IMR-90 (cell line): ENCODE measurements at regions not wholly inside any gene's neighbourhood (a gene's known extent, or its start where the extent isn't known, plus 50 kb on each side); places are given as distances from the start of the nearest gene placed in this dataset.

ENCODE experiments used
- ATAC-seq: fragments of 200-7000 bp; cut with Tn5 transposase; 2 replicates; pipeline ENCODE4 v1.9.1; 2020; ENCODE audit warnings: low read depth, mild to moderate bottlenecking, moderate library complexity
- BruUV-seq: library from RNA; stranded (reverse); fragments of 400-500 nt; replicated peaks from 2 replicates; lab custom pipeline; 2021; lab: Mats Ljungman, UMichigan
- CTCF ChIA-PET: fragments of 300-600 bp; formaldehyde crosslinking; extraction: SDS; loops from one replicate; lab custom pipeline; 2021; ENCODE audit warnings: antibody characterized with exemption; lab: Yijun Ruan, JAX
- POLR2A ChIA-PET: fragments of 300-600 bp; sonication (Branson Sonifier 250); formaldehyde crosslinking; loops from one replicate; lab custom pipeline; 2022; ENCODE audit warnings: antibody characterized with exemption; ENCODE audit not compliant: unreplicated experiment; lab: Charles Lee
- DNase-seq: peaks from one replicate; pipeline ENCODE4 v3.0.0; 2013
- H2AFZ ChIP-seq: replicated peaks from 2 replicates; pipeline ENCODE3; 2013; ENCODE audit warnings: low read length, mild to moderate bottlenecking; ENCODE audit not compliant: poor library complexity
- H2AK5ac ChIP-seq: 2 replicates; pipeline ENCODE4 v1.6.1; 2013; ENCODE audit warnings: low read depth, low read length, inconsistent platforms
- H2AK9ac ChIP-seq: replicated peaks from 2 replicates; pipeline ENCODE3; 2013; ENCODE audit warnings: mild to moderate bottlenecking, low read depth, low read length, moderate library complexity; ENCODE audit not compliant: poor library complexity
- H2BK120ac ChIP-seq: 2 replicates; pipeline ENCODE4 v1.6.1; 2013; ENCODE audit warnings: low read depth, low read length, inconsistent platforms
- H2BK15ac ChIP-seq: 3 replicates; pipeline ENCODE4 v1.6.1; 2013; ENCODE audit warnings: low read depth, low read length, inconsistent platforms
- H2BK20ac ChIP-seq: 2 replicates; pipeline ENCODE4 v1.6.1; 2013; ENCODE audit warnings: low read depth, mild to moderate bottlenecking, inconsistent platforms, low read length, moderate library complexity
- H2BK5ac ChIP-seq: 2 replicates; pipeline ENCODE4 v1.6.1; 2013; ENCODE audit warnings: mild to moderate bottlenecking, low read depth, low read length, inconsistent platforms; ENCODE audit not compliant: poor library complexity, severe bottlenecking
- H3K14ac ChIP-seq: replicated peaks from 2 replicates; pipeline ENCODE4 v1.6.1; 2013; ENCODE audit warnings: low read depth, low read length, inconsistent platforms
- H3K18ac ChIP-seq: 2 replicates; pipeline ENCODE4 v1.6.1; 2013; ENCODE audit warnings: low read depth, low read length, control low read depth
- H3K23ac ChIP-seq: 2 replicates; pipeline ENCODE4 v1.6.1; 2013; ENCODE audit warnings: low read depth, low read length, inconsistent platforms
- H3K27ac ChIP-seq: 2 replicates; pipeline ENCODE4 v1.5.1; 2013; ENCODE audit warnings: mild to moderate bottlenecking, control low read depth, low read length; ENCODE audit not compliant: insufficient read depth
- H3K27me3 ChIP-seq: 2 replicates; pipeline ENCODE4 v1.6.1; 2013; ENCODE audit warnings: low read length; ENCODE audit not compliant: control insufficient read depth, insufficient read depth
- H3K36me3 ChIP-seq: 2 replicates; pipeline ENCODE4 v1.6.1; 2013; ENCODE audit warnings: low read length, mixed read lengths; ENCODE audit not compliant: control insufficient read depth, insufficient read depth
- H3K4ac ChIP-seq: 2 replicates; pipeline ENCODE4 v1.6.1; 2013; ENCODE audit warnings: low read depth, low read length, inconsistent platforms
- H3K4me1 ChIP-seq: 2 replicates; pipeline ENCODE4 v1.6.1; 2013; ENCODE audit warnings: low read length, mixed read lengths; ENCODE audit not compliant: control insufficient read depth, insufficient read depth
- H3K4me2 ChIP-seq: 2 replicates; pipeline ENCODE4 v1.6.1; 2013; ENCODE audit warnings: low read depth, mild to moderate bottlenecking, control low read depth, low read length, moderate library complexity
- H3K4me3 ChIP-seq: 2 replicates; pipeline ENCODE4 v1.5.1; 2013; ENCODE audit warnings: low read depth, mild to moderate bottlenecking, control low read depth, low read length, moderate library complexity; ENCODE audit not compliant: insufficient read depth
- H3K56ac ChIP-seq: 2 replicates; pipeline ENCODE4 v1.6.1; 2013; ENCODE audit warnings: low read length, inconsistent platforms; ENCODE audit not compliant: insufficient read depth; ENCODE audit errors: extremely low read depth
- H3K79me1 ChIP-seq, 2 experiments: 2 replicates each; pipeline ENCODE4 v1.6.1; 2013; ENCODE audit warnings: low read length in 2 of 2, inconsistent platforms in 1 of 2, low read depth in 1 of 2
- H3K9ac ChIP-seq: 2 replicates; pipeline ENCODE4 v1.6.1; 2013; ENCODE audit warnings: low read depth, low read length, control low read depth
- H3K9me1 ChIP-seq: 2 replicates; pipeline ENCODE4 v1.6.1; 2013; ENCODE audit warnings: low read length, inconsistent platforms; ENCODE audit not compliant: insufficient read depth
- H3K9me3 ChIP-seq: 2 replicates; pipeline ENCODE4 v1.6.1; 2013; ENCODE audit warnings: low read length; ENCODE audit not compliant: control insufficient read depth, insufficient read depth
- H4K20me1 ChIP-seq: 2 replicates; pipeline ENCODE4 v1.6.1; 2013; ENCODE audit warnings: low read length, inconsistent platforms; ENCODE audit not compliant: insufficient read depth
- H4K5ac ChIP-seq: 2 replicates; pipeline ENCODE4 v1.6.1; 2013; ENCODE audit warnings: mild to moderate bottlenecking, low read depth, low read length, control low read depth
- H4K8ac ChIP-seq, 2 experiments: 2 replicates each; pipeline ENCODE4 v1.6.1; 2013; ENCODE audit warnings: low read depth in 2 of 2, low read length in 2 of 2, control low read depth in 1 of 2, inconsistent platforms in 1 of 2
- H4K91ac ChIP-seq: 2 replicates; pipeline ENCODE4 v1.6.1; 2013; ENCODE audit warnings: low read depth, low read length, inconsistent platforms; ENCODE audit not compliant: insufficient read depth
- CEBPB ChIP-seq: IDR thresholded peaks from 2 replicates; pipeline ENCODE4 v1.6.1; 2012; ENCODE audit warnings: low read depth, low read length, improper control_type of control experiment
- CTCF ChIP-seq: conservative IDR thresholded peaks from 2 replicates; pipeline ENCODE4 v1.5.1; 2012; ENCODE audit warnings: mild to moderate bottlenecking, low read depth, low read length, improper control_type of control experiment
- ELK1 ChIP-seq: fragments of 150-350 bp; IDR thresholded peaks from 2 replicates; pipeline ENCODE4 v1.6.1; 2016; ENCODE audit warnings: low read depth, mild to moderate bottlenecking, low read length, moderate library complexity, borderline replicate concordance
- MAFK ChIP-seq: IDR thresholded peaks from 2 replicates; pipeline ENCODE4 v1.6.1; 2012; ENCODE audit warnings: low read depth, low read length, improper control_type of control experiment
- POLR2A ChIP-seq: IDR thresholded peaks from 2 replicates; pipeline ENCODE4 v1.6.1; 2012; ENCODE audit warnings: mild to moderate bottlenecking, low read depth, low read length
- RFX5 ChIP-seq: IDR thresholded peaks from 2 replicates; pipeline ENCODE4 v1.8.0; 2012; ENCODE audit warnings: low read depth, mild to moderate bottlenecking, low read length, moderate library complexity
- SMC3 ChIP-seq: fragments of 150-350 bp; IDR thresholded peaks from 2 replicates; pipeline ENCODE4 v1.6.1; 2016; ENCODE audit warnings: low read depth, mild to moderate bottlenecking, antibody characterized with exemption, low read length, moderate library complexity
- WGBS, 2 experiments: methylation state at CpG; one replicate each; pipeline versions ENCODE4 v1.1.5 to v1.1.7; 2013; ENCODE audit warnings: missing lambda C conversion rate in 2 of 2; ENCODE audit not compliant: insufficient read length in 1 of 2; ENCODE audit errors: extremely low coverage in 2 of 2; 5-methylcytosine and 5-hydroxymethylcytosine counted together
- dilution Hi-C: fragments of 300-500 bp; cut with HindIII; formaldehyde crosslinking; loops from one replicate; pipeline ENCODE4 v1.14.3; 2018; ENCODE audit warnings: low sequenced_read_pairs; ENCODE audit not compliant: unreplicated experiment
- in situ Hi-C: fragments of 300-500 bp; cut with MboI; formaldehyde crosslinking; loops from 3 replicates; pipeline ENCODE4 v1.14.3; 2019; ENCODE audit warnings: low sequenced_read_pairs, inconsistent platforms, mixed read lengths
- intact Hi-C: fragments of 100-400 bp; cut with micrococcal nuclease; formaldehyde crosslinking; loops from 2 replicates; pipeline ENCODE4 v1.10.0; 2022

- ChIA-PET POLR2A (no interaction called here), CTCF (no interaction called here)
- TF ChIP-seq MAFK = no peak
- TF ChIP-seq POLR2A = no peak
- TF ChIP-seq CTCF = no peak
- TF ChIP-seq ELK1 = no peak
- TF ChIP-seq SMC3 = no peak
- TF ChIP-seq CEBPB = no peak
- TF ChIP-seq RFX5 = no peak
- Histone ChIP-seq H3K18ac (no peak overlapping the region), H3K79me1 (no peaks in the 10 kb centered on the region), H3K36me3 (no peaks in the 10 kb centered on the region), H3K9ac (no peak overlapping the region), H3K4ac (no peak overlapping the region), H3K9me1 (0 out of 2 replicates have a peak, but pooled peaks cover 4% of the 10 kb centered on the region), H3K27me3 (peaks cover 10% of the 10 kb centered on the region), H2BK15ac (no peak overlapping the region), H3K4me1 (peaks cover 4% of the 10 kb centered on the region), H4K5ac (no peak overlapping the region), H4K8ac (no peak overlapping the region), H2BK5ac (no peak overlapping the region), H2AFZ (no peak overlapping the region), H4K20me1 (no peaks in the 10 kb centered on the region), H4K91ac (no peak overlapping the region), H3K14ac (no peak overlapping the region), H3K23ac (no peak overlapping the region), H3K27ac (no peak overlapping the region), H3K4me2 (no peak overlapping the region), H2BK20ac (no peak overlapping the region), H2BK120ac (no peak overlapping the region), H3K9me3 (no peaks in the 10 kb centered on the region), H2AK9ac (no peak overlapping the region), H3K4me3 (no peak overlapping the region), H2AK5ac (no peak overlapping the region), H3K56ac (no peak overlapping the region)
- in situ Hi-C loops (no loop called here), intact Hi-C loops (no loop called here), dilution Hi-C loops (no loop called here)
- ATAC-seq (no peak), DNase-seq (no peak)
- BruUV-seq = no TSS peak
- WGBS, 2 experiments = 86% methylated on average over 1 of the region's 3 CpGs; no CpG with 5 or more reads in 1 of the 2 experiments
Observed at GRCh38 chr10:78690354-78691111, 378.2 kb upstream of the ZMIZ1 start.
